Neural cell (in vitro differentiated cells): ENCODE measurements at regions not wholly inside any gene's neighbourhood (a gene's known extent, or its start where the extent isn't known, plus 50 kb on each side); places are given as distances from the start of the nearest gene placed in this dataset.

Experiments
- H2AFZ ChIP-seq: fragments of 200-600, 300-800 bp; sonication (generic), shearing (Covaris generic); 2 replicates; pipeline ENCODE4 v1.6.0; 2014; ENCODE audit warnings: low read depth, mild to moderate bottlenecking, antibody characterized with exemption, low read length, moderate library complexity
- H3F3A ChIP-seq: fragments of 200-600 bp; shearing (Covaris generic); 2 replicates; pipeline ENCODE4 v1.6.1; 2016; ENCODE audit warnings: mild to moderate bottlenecking, moderate library complexity, mixed read lengths, antibody characterized with exemption, low read length; ENCODE audit not compliant: insufficient read depth, poor library complexity, severe bottlenecking
- H3K27ac ChIP-seq: fragments of 200-600, 300-800 bp; sonication (generic), shearing (Covaris generic); 2 replicates; pipeline ENCODE4 v1.5.1; 2014; ENCODE audit warnings: mild to moderate bottlenecking, low read length, moderate library complexity
- H3K27me3 ChIP-seq: fragments of 300-800, 200-600 bp; sonication (generic), shearing (Covaris generic); 2 replicates; pipeline ENCODE4 v1.6.0; 2014; ENCODE audit warnings: mild to moderate bottlenecking, low read depth, low read length, moderate library complexity; ENCODE audit not compliant: insufficient read depth
- H3K36me3 ChIP-seq: fragments of 300-800, 200-600 bp; sonication (generic), shearing (Covaris generic); 2 replicates; pipeline ENCODE4 v1.5.1; 2014; ENCODE audit warnings: mild to moderate bottlenecking, antibody characterized with exemption, low read length, moderate library complexity; ENCODE audit not compliant: insufficient read depth
- H3K4me2 ChIP-seq: fragments of 300-800, 200-600 bp; sonication (generic), shearing (Covaris generic); 2 replicates; pipeline ENCODE4 v1.6.0; 2014; ENCODE audit warnings: mild to moderate bottlenecking, low read length
- H3K4me3 ChIP-seq: fragments of 300-800, 200-600 bp; sonication (generic), shearing (Covaris generic); 2 replicates; pipeline ENCODE4 v1.5.1; 2014; ENCODE audit warnings: mild to moderate bottlenecking, low read length, moderate library complexity
- H3K79me2 ChIP-seq: fragments of 200-600 bp; shearing (Covaris generic); replicated peaks from 2 replicates; pipeline ENCODE4 v1.6.0; 2014; ENCODE audit warnings: mild to moderate bottlenecking, low read length, moderate library complexity; ENCODE audit not compliant: insufficient read depth
- H3K9ac ChIP-seq: fragments of 300-800, 200-600 bp; sonication (generic), shearing (Covaris generic); 2 replicates; pipeline ENCODE4 v1.6.1; 2016; ENCODE audit warnings: mild to moderate bottlenecking, low read length, mixed read lengths
- H3K9me2 ChIP-seq: fragments of 200-600 bp; shearing (Covaris generic); 2 replicates; pipeline ENCODE4 v1.6.1; 2016; ENCODE audit warnings: mild to moderate bottlenecking, low read length, mixed read lengths; ENCODE audit not compliant: insufficient read depth
- H3K9me3 ChIP-seq: fragments of 200-600, 300-800 bp; sonication (generic), shearing (Covaris generic); 2 replicates; pipeline ENCODE4 v1.6.1; 2016; ENCODE audit warnings: mild to moderate bottlenecking, mixed run types, low read length, moderate library complexity, mixed read lengths
- H4K20me1 ChIP-seq: fragments of 200-600 bp; shearing (Covaris generic); 2 replicates; pipeline ENCODE4 v1.6.1; 2016; ENCODE audit warnings: mild to moderate bottlenecking, mixed run types; ENCODE audit not compliant: insufficient read depth
- CTCF ChIP-seq: fragments of 450-650 bp; IDR thresholded peaks from 2 replicates; pipeline ENCODE4 v1.5.1; 2014; ENCODE audit warnings: antibody characterized with exemption, mild to moderate bottlenecking, moderate library complexity; ENCODE audit not compliant: poor library complexity, severe bottlenecking
- EP300 ChIP-seq: fragments of 450-650 bp; conservative IDR thresholded peaks from 2 replicates; pipeline ENCODE4 v1.6.1; 2014; ENCODE audit warnings: antibody characterized with exemption, mild to moderate bottlenecking, moderate library complexity; ENCODE audit not compliant: poor library complexity, severe bottlenecking
- EZH2 ChIP-seq: fragments of 200-600, 300-800 bp; shearing (Covaris generic), sonication (generic); IDR thresholded peaks from 2 replicates; pipeline ENCODE4 v1.6.1; 2014; ENCODE audit warnings: antibody characterized with exemption, low read length, borderline replicate concordance, mild to moderate bottlenecking; ENCODE audit not compliant: insufficient read depth, poor library complexity, severe bottlenecking
- MXI1 ChIP-seq: fragments of 450-650 bp; conservative IDR thresholded peaks from 2 replicates; pipeline ENCODE4 v1.6.1; 2014; ENCODE audit warnings: antibody characterized with exemption, mild to moderate bottlenecking; ENCODE audit not compliant: poor library complexity, severe bottlenecking
- POLR2AphosphoS5 ChIP-seq: IDR thresholded peaks from 2 replicates; pipeline ENCODE4 v1.6.1; 2012
- RAD21 ChIP-seq: fragments of 450-650 bp; conservative IDR thresholded peaks from 2 replicates; pipeline ENCODE4 v1.6.1; 2014; ENCODE audit warnings: antibody characterized with exemption, mild to moderate bottlenecking, moderate library complexity
- REST ChIP-seq: IDR thresholded peaks from 2 replicates; pipeline ENCODE4 v1.6.1; 2012; ENCODE audit warnings: borderline replicate concordance
- SMC3 ChIP-seq: fragments of 450-650 bp; conservative IDR thresholded peaks from 2 replicates; pipeline ENCODE4 v1.6.1; 2014; ENCODE audit warnings: antibody characterized with exemption, mild to moderate bottlenecking, moderate library complexity; ENCODE audit not compliant: poor library complexity
- TAF1 ChIP-seq: IDR thresholded peaks from 2 replicates; pipeline ENCODE4 v1.6.1; 2012; ENCODE audit warnings: low read depth

GRCh38 chr16:6258056-6258455, 1074.6 kb upstream of the RBFOX1 start:
- no peaks in the 10 kb centered on the region for H4K20me1 ChIP-seq
- H3F3A ChIP-seq, result no peaks in the 10 kb centered on the region
- no peak overlapping the region for H2AFZ ChIP-seq
- H3K9ac ChIP-seq, result no peak overlapping the region
- H3K27ac ChIP-seq, result no peak overlapping the region
- H3K4me2 ChIP-seq, result no peak overlapping the region
- TF ChIP-seq TAF1 (no peak), RAD21 (no peak), SMC3 (no peak), CTCF (no peak), MXI1 (no peak), REST (no peak), POLR2AphosphoS5 (no peak), EP300 (no peak), EZH2 (no peak)
- no peaks in the 10 kb centered on the region for H3K9me2 ChIP-seq
- H3K27me3 ChIP-seq, result no peaks in the 10 kb centered on the region
- no peak overlapping the region for H3K4me3 ChIP-seq
- H3K36me3 ChIP-seq, result no peaks in the 10 kb centered on the region
- no peaks in the 10 kb centered on the region for H3K9me3 ChIP-seq
- no peaks in the 10 kb centered on the region for H3K79me2 ChIP-seq

- no peaks in the 10 kb centered on the region for H4K20me1 ChIP-seq
- no peaks in the 10 kb centered on the region for H3K36me3 ChIP-seq
- no peaks in the 10 kb centered on the region for H3K9me3 ChIP-seq
- no peak overlapping the region for H3K4me3 ChIP-seq
- no peak overlapping the region for H3K4me2 ChIP-seq
- no peak overlapping the region for H3K9ac ChIP-seq
- H3K79me2 ChIP-seq, result no peaks in the 10 kb centered on the region
- H3F3A ChIP-seq, result no peaks in the 10 kb centered on the region
- TF ChIP-seq EP300, result no peak
- TF ChIP-seq CTCF, result no peak
- TF ChIP-seq POLR2AphosphoS5, result no peak
- no peak for TF ChIP-seq EZH2
- TF ChIP-seq MXI1, result no peak
- TF ChIP-seq REST, result no peak
- no peak for TF ChIP-seq RAD21
- TF ChIP-seq TAF1, result no peak
- TF ChIP-seq SMC3, result no peak
- H2AFZ ChIP-seq, result no peak overlapping the region
- H3K27me3 ChIP-seq, result no peaks in the 10 kb centered on the region
- no peaks in the 10 kb centered on the region for H3K9me2 ChIP-seq
- H3K27ac ChIP-seq, result no peak overlapping the region
These were observed 1080.1 kb upstream of the RBFOX1 start for GRCh38 chr16:6252541-6252940.
